ENCODE measurements at regions not wholly inside any gene's neighbourhood (a gene's known extent, or its start where the extent isn't known, plus 50 kb on each side); places are given as distances from the start of the nearest gene placed in this dataset.

DNA sequence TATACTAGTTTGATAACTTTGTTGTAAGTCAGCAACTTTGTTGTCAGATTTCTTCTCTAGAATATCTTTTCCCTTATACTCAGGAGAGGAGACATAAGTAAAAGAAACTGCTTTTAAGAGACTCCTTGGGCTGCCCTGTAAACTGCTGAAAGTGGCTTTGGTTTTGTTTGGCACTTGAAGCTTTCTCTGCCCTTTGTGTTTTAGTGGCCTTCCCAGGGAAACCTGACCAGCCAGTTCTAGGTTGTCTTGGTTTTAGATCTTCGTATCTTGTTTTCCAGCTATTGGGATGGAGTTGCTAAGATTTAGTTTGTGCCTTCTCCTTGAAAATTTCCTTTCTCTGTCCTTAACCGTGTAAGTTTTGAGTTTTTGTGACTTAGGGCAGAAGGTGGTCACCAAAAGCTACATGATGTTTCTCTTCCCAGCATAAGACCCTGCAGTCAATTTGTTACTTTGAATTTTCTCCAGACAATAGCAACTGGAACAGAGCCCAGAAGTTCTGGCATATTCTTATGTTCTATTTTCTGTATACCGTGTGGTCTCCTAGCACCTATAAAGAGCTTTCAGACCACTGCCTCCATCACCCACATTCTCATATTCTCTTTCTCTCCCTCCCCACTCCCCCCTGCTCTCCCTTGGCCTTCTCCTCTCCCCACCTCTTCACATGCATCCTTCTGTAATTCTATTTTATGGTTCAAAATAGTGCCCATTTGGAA is 81.1 kb downstream of the BOLA3 start (continued):
- no peak for TF ChIP-seq HDAC2 (IDR thresholded peaks at IDR 0.05; ENCODE audit: borderline replicate concordance in 1 of 2, low read depth in 2 of 2, low read length in 2 of 2)
- no peak for TF ChIP-seq SAP30 (IDR thresholded peaks at IDR 0.05; ENCODE audit: insufficient read depth, insufficient replicate concordance, low read length)
- no peak for TF ChIP-seq HDAC6 (IDR thresholded peaks at IDR 0.05; ENCODE audit: low read depth, low read length)
- TF ChIP-seq E2F6 (IDR thresholded peaks at IDR 0.05): no peak
- TF ChIP-seq TCF12 (IDR thresholded peaks at IDR 0.05; ENCODE audit: low read depth, low read length): no peak
- no peak for TF ChIP-seq ATF3 (IDR thresholded peaks at IDR 0.05; ENCODE audit: insufficient read depth, low read depth, low read length)
- TF ChIP-seq GTF2F1 (IDR thresholded peaks at IDR 0.05; ENCODE audit: borderline replicate concordance, low read depth, low read length): no peak
- no peak for TF ChIP-seq NANOG (IDR thresholded peaks at IDR 0.05; ENCODE audit: insufficient read depth, low read depth, low read length, poor library complexity, severe bottlenecking)
